Nucleus accumbens (tissue), 56 donors: ENCODE measurements at regions not wholly inside any gene's neighbourhood (a gene's known extent, or its start where the extent isn't known, plus 50 kb on each side); places are given as distances from the start of the nearest gene placed in this dataset.
"Not testable (repeated sequence)": the region's sequence is repeated elsewhere in the genome, so short reads cannot be mapped to it uniquely, and the experiment has no call there.

Experiments used
- DNase-seq, 56 donors: peaks; one replicate each; lab custom pipeline; 2025; lab: John Stamatoyannopoulos, UW

DNA sequence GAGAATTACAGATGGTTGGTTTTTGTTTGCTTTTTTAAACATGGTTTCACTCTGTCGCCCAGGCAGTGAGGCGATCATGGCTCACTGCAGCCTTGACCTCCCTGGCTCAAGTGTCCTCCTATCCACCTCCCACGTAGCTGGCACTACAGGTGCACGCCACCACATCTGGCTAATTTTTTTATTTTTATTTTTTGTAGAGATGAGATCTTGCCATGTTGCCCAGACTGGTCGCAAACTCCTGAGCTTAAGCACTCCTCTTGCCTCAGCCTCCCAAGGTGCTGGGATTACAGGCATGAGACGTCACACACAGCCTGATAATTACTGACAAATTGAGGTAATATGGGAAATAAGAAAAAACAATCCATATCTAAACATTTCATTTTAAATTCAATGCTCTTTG, 110.5 kb upstream of the ZSWIM2 start:
- DNase-seq = no peak

DNA sequence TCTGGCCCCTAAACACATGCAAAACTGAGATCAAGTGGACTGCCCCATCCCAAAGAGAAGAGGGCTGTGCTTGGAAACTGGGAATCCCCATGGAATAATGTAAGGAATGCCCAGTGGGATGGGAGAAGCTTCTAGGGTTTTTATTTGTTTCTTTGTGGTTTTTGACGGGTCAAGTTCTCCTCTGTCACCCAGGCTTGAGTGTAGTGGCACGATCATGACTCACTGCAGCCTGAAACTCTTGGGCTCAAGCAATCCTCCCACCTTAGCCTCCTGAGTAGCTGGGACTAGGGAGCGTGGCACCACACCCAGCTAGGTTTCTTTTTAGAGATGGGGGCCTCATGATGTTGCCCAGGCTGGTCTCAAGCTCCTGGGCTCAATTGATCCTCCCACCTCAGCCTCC, 101.7 kb upstream of the ZSWIM2 start:
- no peak for DNase-seq

DNA sequence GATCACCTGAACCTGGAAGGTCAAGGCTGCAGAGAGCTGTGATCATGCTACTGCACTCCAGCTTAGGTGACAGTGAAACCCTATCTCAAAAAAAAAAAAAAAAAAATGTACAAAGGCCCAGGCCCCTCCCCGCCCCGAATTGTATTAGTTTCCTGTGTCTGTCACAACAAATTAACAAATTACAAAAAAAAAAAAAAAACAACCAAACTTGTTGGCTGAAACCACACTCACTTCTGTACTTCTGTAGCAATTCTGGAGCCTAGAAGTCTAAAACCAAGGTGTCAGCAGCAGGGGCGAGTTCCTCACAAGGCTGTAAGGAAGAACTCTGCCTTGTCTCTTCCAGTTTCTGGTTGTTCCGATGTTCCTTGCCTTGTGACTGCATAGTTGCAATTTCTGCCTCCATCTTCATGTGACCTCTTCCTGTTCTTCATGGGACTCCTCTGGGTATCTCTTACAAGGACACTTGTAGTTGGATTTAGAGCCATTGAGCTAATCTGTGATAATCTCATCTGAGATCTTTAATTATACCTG, 100.8 kb upstream of the ZSWIM2 start:
- DNase-seq = peak in 1 of 56 donors; percentile 2

DNA sequence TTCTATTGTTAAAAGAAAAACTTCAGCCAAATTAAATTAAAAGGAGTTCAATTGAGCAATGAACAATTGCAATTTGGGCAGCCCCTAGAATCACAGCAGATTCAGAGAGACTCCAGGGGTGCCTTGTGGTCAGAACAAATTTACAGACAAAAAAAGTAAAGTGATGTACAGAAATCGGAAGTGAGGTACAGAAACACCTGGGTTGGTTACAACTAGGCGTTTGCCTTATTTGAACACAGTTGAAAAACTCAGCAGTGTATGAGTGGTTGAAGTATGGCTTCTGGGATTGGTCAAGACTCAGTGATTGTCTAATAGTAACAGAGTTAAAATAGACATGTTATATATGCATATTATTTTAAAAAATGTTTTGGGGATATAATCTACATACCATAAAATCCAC, 98.5 kb upstream of the ZSWIM2 start:
- no peak for DNase-seq

DNA sequence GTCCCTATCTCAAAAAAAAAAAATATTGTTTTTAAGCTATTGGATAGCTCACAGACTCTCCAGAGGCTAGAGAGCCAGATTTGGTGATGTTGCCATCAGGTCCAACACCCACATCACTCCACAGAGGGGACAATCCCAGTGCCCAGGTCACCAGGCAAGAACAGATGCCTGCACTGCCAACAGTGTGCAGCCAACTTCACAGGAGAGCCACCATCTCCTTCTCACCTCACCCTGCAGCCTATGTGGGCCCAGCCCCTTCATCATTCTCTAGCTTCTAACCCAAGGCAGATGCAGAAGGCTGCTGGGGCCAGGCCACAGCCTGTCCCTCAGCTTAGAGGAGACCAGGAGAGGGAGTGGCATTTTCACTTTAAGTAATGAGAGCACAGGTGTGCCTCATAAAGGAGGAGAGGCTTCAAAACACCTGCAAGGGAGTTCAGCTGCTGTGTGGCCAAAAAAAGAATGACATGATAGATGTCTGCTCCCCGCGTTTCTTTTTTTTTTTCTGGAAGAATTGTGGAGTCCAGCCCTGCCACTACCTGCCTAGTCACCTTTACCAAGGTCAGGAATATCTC, 98.0 kb upstream of the ZSWIM2 start:
- DNase-seq = no peak

DNA sequence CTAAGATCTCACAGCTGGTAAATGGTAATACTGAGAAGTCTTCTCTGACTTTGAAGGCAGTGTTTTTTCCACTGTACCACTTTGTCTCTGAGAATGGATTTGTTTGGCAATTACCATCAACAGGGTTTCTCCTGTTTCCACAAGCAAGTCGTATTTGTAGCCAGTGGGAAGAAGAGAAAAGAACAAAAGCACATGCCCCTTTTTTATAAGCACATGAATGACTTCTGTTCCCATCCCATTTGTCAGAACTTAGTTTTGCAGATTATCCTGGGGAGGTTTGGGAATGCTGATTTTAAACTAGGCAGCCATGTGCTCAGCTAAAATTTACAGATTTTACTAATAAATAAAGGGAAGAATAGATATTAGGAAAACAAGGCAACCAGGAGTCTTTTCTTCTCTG, 92.9 kb upstream of the ZSWIM2 start:
- no peak for DNase-seq

DNA sequence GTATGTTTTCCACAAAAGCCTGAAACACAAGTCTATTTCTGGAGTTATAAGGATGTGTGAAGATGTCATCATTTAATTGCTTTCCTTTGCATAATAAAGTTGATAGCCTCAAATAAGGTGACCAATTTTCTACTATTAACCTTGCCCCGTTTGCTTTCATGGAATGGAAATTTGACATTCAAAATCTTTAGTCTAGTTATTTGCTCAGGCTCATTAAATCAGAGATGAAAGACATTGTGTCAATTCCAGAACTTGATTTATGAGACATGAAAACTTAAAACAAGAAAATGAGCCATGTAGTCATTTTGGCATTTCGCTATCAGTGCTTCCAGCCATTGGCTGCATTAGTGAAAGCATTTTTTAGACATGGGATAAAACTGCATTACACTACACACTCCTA, 91.5 kb upstream of the ZSWIM2 start:
- no peak for DNase-seq

DNA sequence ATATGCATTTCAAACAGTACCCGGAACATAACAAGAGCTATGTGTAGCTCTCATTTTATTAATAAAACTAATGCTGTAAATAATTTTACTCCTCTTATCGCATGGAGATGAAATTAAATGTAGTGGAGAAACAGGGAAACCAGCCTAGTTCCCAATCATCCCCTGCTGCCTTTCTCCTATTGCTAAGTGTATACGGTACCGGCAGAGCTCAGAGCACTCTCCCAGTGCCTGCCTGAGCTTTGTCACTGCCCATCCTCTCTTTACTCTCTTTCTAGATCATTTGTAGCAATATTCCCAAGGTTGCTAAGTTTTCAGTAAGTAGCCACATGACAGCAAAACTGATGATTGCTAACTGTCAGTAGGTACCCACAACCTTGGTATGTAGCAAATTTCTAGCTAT, 85.5 kb upstream of the ZSWIM2 start:
- no peak for DNase-seq

DNA sequence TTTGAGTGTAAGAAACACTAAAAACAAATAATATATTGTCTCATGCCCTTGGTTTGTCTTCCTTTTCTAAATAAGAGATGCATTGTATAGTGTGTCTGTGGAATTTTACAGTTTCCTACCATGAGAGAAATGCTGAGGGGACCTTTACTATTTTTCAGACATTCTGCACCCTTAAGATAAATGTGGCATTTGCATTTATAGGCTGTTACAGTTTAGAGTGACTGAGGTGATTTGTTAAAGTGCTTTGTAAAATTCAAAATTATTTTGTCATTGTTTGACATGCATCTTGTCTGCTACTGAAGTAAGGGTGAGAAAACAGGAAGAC, 78.9 kb upstream of the ZSWIM2 start:
- no peak for DNase-seq

DNA sequence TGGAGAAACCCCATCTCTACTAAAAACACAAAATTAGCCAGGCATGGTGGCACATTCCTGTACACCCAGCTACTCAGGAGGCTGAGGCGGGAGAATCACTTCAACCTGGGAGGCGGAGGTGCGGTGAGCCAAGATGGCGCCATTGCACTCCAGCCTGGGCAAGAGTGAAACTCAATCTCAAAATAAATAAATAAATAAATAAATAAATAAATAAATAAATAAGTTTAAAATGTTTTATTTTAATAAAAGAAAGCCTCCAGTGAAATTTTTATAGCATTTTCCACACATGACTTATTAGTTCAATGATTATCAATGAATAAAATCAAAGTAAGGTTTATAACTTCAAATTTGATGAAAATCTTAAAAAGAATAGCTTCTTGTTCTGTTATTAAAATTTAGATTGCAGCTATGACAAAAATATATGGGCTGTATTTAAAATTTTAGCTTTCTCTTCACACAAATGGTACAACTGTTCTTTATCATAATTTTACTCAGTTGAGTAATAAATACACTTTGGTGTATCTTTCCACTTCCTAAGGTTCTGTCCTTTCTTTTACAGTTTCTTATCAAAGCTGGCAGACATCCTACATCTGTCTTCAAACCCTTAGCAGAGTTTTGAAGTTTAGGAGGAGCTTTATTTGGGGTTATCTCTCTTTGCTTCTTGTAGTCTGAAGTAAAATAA, 78.4 kb upstream of the ZSWIM2 start:
- no peak for DNase-seq

DNA sequence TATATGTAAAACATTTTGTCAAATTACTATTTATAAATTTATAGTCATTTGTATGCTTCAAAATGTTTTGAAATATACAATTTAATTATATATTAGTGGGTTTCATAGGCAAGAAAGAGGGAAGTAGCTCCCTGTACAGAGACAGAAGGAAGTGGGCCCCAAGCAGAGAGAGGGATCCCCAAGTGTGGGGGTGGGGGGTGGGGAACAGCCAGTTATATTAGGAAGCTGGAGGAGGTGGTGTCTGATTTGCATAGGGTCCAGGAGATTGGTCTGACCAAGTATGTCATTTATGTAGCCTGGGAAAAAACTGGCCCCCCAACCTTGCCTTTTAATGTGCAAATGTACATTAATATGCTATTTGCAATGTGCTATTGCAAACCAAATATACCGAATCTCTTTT, 76.5 kb upstream of the ZSWIM2 start:
- no peak for DNase-seq

DNA sequence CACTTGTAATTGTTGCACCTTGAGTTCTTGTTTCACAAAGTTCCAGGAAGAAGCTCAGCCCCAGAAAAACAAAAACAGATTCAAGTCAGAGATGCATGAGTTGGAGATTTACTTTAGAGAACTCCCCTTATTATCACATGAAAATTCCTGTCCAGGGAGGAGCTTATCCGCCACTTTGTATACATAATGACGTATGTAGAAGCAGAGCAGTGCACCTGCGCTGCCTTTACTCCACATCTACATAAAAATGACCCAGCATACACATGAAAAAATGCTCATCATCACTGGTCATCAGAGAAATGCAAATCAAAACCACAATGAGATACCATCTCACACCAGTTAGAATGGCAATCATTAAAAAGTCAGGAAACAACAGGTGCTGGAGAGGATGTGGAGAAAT, 73.3 kb upstream of the ZSWIM2 start:
- DNase-seq = not testable (repeated sequence)

DNA sequence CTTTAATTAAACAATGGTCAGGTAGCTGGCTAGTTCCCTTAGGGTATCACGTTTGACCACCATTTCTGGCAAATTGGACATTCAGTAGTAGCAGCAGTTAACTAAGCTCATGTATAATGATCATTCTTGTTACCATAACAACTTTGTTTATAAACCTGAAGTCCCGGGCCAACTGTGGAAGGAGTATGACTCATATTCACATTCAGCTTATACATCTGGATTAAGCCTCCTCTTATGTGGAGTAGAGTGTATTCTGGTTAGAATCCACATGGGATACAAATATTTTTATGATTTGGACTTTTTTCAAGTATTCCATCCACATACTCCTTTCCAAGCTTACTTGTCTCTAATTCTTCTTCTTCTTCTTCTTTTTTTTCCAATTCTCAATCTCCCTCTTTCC, 70.3 kb upstream of the ZSWIM2 start:
- no peak for DNase-seq

DNA sequence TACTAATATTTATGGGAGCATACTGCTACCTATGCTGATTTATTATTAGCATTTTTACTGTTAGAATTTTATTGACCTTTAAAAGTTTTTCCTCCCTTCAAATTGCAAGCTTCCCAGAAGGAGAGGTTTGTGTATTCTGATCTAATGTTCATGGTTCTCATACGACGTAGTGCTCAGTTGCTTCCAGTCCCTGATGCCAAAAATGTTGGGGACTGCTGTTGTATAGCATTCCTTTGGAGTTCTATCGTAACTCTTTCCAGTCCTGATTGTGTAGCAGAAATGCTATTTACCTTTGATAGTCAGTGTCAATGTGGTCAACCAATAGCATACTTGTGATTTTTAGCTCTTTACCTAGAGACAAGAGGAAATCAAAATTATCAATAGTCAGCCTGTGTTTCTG, 69.5 kb upstream of the ZSWIM2 start:
- DNase-seq = no peak

DNA sequence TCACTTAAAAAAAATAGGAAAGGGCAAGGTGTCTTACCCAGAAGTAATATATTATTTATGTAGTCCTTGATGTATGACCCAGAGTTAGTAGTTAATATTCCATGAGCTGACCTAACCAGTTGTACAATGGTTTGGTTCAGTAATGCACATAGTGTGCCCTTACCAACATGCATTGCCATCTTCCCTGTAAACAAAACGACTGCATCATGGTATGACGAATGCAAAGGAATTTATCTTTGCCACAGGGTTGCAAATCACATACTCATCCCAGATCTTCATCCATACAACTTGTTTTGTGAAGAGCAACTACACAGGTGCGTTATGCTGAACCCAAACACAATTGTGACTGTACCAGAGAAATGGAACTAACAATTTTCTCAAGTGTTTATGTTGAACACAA, 68.9 kb upstream of the ZSWIM2 start:
- DNase-seq = no peak

DNA sequence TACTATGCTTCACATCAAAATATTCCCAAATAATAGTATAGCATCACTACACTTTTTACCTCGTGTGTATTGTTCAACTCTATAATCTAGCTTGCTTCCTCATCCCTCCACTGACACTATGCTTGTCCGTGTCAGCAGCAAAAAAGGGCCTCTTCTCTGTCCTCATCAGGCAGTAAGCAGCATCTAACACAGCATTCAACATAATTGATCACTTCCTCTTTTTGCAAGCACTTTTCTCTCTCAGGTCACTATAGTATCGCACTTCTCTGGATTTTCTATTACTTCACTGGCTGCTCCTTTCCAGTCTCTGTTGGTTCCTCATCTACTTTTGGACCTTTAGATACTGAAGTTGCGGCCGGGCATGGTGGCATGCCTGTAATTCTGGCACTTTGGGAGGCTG, 64.9 kb upstream of the ZSWIM2 start:
- DNase-seq = no peak

DNA sequence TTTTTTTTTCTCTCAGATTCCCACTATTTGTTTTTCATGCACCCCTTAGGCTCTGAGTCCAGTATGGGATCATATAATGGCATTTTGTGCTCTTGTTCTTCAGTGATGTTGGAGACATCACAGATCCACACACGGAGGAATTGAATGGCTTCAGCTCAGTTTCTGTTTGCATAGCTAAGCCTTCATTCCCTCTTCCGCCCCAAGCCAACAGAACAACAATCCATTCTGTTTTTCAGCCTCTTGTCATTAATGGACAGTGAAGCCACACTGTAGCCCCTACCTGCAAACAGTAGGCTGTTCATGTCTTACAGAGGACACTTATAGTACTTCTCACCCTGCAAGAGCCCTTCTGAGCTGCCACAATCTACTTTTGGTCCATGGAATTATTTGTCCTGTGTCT, 64.0 kb upstream of the ZSWIM2 start:
- no peak for DNase-seq

DNA sequence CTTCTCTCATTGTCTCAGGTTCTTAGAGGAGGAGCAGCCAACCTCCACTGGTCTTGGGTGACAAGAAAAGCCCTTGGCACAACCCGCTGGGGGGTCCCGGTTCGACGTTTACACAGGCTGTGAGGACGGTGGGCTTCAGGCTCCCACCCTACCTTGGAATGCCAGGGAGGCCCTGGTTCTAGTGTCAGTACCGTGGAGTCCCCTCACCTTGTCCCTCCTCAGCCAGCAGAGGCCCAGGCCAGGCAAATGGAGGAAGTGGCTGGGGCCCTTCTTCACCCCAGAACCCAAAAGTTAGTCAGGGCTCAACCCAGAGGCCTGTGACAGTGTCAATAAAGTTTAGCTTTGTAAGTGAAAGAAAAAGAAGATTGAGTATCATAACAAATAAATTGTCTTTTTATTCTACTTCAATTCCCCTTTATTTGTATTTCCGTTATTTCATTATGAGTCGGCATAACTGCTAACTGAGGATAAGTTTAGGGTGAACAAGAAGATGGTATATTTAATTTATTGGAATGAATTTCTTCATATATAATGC, 62.6 kb upstream of the ZSWIM2 start:
- no peak for DNase-seq

DNA sequence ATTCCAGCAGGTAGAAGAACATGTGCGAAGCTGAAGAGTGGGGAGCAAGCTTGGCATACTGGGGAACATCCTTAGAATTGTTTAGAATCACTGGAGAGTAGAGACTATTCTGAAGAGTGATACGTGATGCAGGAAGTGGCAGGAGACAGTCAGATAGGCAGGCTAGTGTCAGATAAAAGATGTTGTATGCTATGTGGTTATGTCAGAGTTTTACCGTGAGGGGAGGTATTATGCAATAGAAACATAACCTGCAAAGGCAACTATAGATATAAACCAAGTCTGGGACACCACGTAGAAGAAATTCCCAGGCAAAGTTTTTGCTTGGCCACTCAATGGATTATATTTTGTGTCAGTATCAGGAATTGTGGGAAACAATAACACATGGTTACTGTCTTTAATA, 62.0 kb upstream of the ZSWIM2 start:
- no peak for DNase-seq

DNA sequence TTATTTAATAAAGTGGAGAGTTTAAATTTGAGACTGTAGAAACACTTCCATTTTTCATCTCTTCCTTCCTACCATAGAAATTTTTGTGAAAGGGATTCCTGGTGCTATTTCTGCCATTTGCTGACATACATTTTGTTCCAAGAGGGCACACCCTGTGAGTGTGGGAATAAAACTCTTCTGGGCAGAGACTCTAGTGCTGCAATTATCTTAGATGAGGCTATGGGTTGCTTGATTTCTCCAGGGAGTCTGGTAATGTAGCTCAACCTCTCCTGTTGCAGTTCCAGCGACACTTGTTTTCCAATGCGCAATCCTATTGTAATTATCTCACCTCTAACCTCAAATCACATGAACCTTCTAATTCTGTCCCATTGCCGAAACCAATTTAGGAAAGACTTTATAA, 60.1 kb upstream of the ZSWIM2 start:
- no peak for DNase-seq

DNA sequence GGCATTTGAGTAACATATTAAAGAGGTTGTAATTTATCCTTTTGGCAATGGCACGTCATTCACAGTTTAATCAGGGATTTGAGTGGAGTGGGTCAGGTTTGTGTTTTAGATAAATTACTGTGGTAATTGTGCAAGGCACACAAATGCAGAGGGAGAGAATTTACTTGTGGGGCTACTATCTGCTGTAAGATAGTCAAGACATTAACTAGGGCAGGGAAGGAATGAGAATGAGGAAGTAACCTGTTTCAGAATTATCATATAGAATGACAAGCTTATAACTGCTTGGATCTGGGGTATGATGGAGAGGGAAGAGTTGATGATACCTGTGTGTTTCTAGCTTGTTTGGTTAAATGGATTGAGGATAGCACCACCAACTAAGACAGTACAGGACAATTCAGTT, 58.9 kb upstream of the ZSWIM2 start:
- no peak for DNase-seq

DNA sequence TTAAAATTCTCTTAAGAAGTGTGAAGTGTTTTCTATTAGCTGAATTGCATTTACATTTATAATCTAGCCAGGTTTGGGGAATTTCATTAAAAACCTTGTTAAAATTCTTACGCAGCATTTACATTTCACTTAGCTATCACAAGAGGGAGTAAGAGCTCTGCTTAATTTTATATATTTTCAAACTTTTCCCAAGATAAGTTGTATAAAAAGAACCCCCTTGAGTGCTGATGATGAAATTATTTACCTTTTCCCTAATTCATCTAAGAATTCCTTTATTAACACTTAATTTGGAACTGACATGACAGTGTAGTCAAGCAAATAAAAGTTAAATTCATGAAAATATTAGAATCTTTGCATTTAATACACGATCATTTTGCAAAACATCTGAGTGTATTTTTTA, 54.2 kb upstream of the ZSWIM2 start:
- DNase-seq = no peak
